OCI-LY1 (cell line): ENCODE measurements at regions not wholly inside any gene's neighbourhood (a gene's known extent, or its start where the extent isn't known, plus 50 kb on each side); places are given as distances from the start of the nearest gene placed in this dataset.

Source experiments
- H2AFZ ChIP-seq: fragments of 200-600 bp; sonication (generic), shearing (Covaris generic); 2 replicates; pipeline ENCODE4 v1.6.0; 2014; ENCODE audit warnings: antibody characterized with exemption, mild to moderate bottlenecking, low read length
- H3F3A ChIP-seq: fragments of 200-600 bp; sonication (generic), shearing (Covaris generic); 2 replicates; pipeline ENCODE4 v1.6.0; 2014; ENCODE audit warnings: mild to moderate bottlenecking, antibody characterized with exemption, low read length, moderate library complexity; ENCODE audit not compliant: insufficient read depth
- H3K27ac ChIP-seq: fragments of 200-600 bp; sonication (generic); 2 replicates; pipeline ENCODE4 v1.5.1; 2014; ENCODE audit warnings: low read length, mixed run types, mild to moderate bottlenecking, low read depth; ENCODE audit not compliant: poor library complexity, severe bottlenecking
- H3K27me3 ChIP-seq: fragments of 200-600 bp; sonication (generic); 2 replicates; pipeline ENCODE4 v1.6.0; 2014; ENCODE audit warnings: antibody characterized with exemption, mild to moderate bottlenecking, low read length, moderate library complexity; ENCODE audit not compliant: insufficient read depth
- H3K36me3 ChIP-seq: fragments of 200-600 bp; sonication (generic); 2 replicates; pipeline ENCODE4 v1.6.1; 2014; ENCODE audit warnings: mild to moderate bottlenecking, antibody characterized with exemption, low read length, moderate library complexity, mixed read lengths; ENCODE audit not compliant: insufficient read depth
- H3K4me1 ChIP-seq: fragments of 200-600 bp; sonication (generic); 2 replicates; pipeline ENCODE4 v1.5.1; 2014; ENCODE audit warnings: mild to moderate bottlenecking, low read length, moderate library complexity; ENCODE audit not compliant: insufficient read depth, severe bottlenecking
- H3K4me2 ChIP-seq: fragments of 200-600 bp; sonication (generic), shearing (Covaris generic); 2 replicates; pipeline ENCODE4 v1.6.1; 2014; ENCODE audit warnings: low read length
- H3K4me3 ChIP-seq: fragments of 200-600 bp; sonication (generic); 2 replicates; pipeline ENCODE4 v1.5.1; 2014; ENCODE audit warnings: low read length, low read depth, mild to moderate bottlenecking, mixed read lengths; ENCODE audit not compliant: poor library complexity, severe bottlenecking
- H3K79me2 ChIP-seq: fragments of 200-600 bp; shearing (Covaris generic); 2 replicates; pipeline ENCODE4 v1.6.1; 2016; ENCODE audit warnings: mixed run types, low read length, mixed read lengths; ENCODE audit not compliant: insufficient read depth
- H3K9ac ChIP-seq: fragments of 200-600 bp; sonication (generic), shearing (Covaris generic); 2 replicates; pipeline ENCODE4 v1.6.1; 2014; ENCODE audit warnings: mild to moderate bottlenecking, low read length, mixed read lengths
- H3K9me2 ChIP-seq: fragments of 200-600 bp; sonication (generic), shearing (Covaris generic); 2 replicates; pipeline ENCODE4 v1.6.1; 2014; ENCODE audit warnings: low read depth, mild to moderate bottlenecking, low read length, mixed read lengths
- H3K9me3 ChIP-seq: fragments of 200-600 bp; shearing (Covaris generic); 2 replicates; pipeline ENCODE4 v1.6.1; 2014; ENCODE audit warnings: low read length, mixed read lengths
- H4K20me1 ChIP-seq: fragments of 200-600 bp; sonication (generic), shearing (Covaris generic); 2 replicates; pipeline ENCODE4 v1.6.0; 2016; ENCODE audit warnings: mild to moderate bottlenecking, low read length; ENCODE audit not compliant: insufficient read depth
- CTCF ChIP-seq: fragments of 200-600 bp; sonication (generic), shearing (Covaris generic); IDR thresholded peaks from 2 replicates; pipeline ENCODE4 v1.5.1; 2017; ENCODE audit warnings: mild to moderate bottlenecking, antibody characterized with exemption, low read length, moderate library complexity, mixed read lengths
- EZH2 ChIP-seq: fragments of 200-600 bp; sonication (generic), shearing (Covaris generic); IDR thresholded peaks from 2 replicates; pipeline ENCODE4 v1.8.0; 2017; ENCODE audit warnings: borderline replicate concordance, mixed run types, mild to moderate bottlenecking, antibody characterized with exemption, low read length, moderate library complexity, mixed read lengths

GRCh38 chr3:193190146-193190786 is 50.8 kb upstream of the PLAAT1 start:
- Histone ChIP-seq H3K36me3 (no peaks in the 10 kb centered on the region), H2AFZ (no peak overlapping the region), H3K27me3 (no peaks in the 10 kb centered on the region), H3K9me3 (no peaks in the 10 kb centered on the region), H3K79me2 (no peaks in the 10 kb centered on the region), H3K4me3 (no peak overlapping the region), H3K4me1 (no peaks in the 10 kb centered on the region), H3K27ac (no peak overlapping the region), H4K20me1 (no peaks in the 10 kb centered on the region), H3K4me2 (no peak overlapping the region), H3K9ac (no peak overlapping the region), H3F3A (no peaks in the 10 kb centered on the region), H3K9me2 (no peaks in the 10 kb centered on the region)
- TF ChIP-seq EZH2: no peak
- TF ChIP-seq CTCF: peak; percentile 82
